ENCODE measurements at regions not wholly inside any gene's neighbourhood (a gene's known extent, or its start where the extent isn't known, plus 50 kb on each side); places are given as distances from the start of the nearest gene placed in this dataset.

DNA sequence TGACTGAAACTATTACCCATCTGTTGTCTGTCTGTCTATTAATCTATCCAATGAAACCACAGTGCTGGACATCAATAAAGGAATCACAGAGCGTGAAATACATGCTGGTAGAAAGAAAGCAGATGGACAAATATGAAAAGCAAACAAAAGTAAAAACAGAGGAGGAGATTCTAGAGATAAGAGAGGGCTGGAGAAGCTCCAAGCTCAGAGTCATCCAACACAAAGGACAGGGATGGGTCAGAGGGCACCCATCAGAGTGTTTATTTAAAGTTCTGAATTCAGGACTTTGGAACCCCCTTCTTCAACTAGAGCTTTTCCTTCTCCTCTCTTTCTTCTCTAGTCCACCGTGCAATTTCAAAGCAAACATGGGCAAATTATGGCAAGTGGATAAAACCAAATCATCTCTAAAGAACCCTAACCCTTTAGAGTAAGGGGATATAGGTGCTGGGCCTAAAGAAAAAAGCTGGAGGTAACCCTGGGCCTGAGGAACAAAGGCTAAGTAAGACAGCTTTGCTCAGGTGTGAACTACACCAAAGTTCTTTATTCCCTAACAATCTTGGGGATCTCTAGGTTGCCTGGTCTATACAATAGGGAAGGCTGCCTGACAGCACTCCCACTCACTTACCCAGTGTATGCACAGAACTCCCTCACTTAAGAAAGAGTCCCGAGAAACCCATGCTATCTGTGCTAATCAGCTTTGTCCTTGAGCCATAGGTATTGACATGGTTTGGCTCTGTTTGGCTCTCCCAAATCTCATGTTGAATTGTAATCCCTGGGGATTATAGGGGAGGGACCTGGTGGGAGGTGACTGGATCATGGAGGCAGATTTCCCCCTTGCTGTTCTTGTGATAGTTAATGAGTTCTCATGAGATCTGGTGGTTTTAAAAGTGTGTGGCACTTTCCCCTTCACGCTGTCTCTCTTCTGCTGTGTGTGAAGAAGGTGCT is 97.0 kb downstream of the BAMBI start:
- no peaks in the 10 kb centered on the region for H3K36me3 Mint-ChIP-seq
- H3K27ac Mint-ChIP-seq, result no peak overlapping the region
- H3K27me3 Mint-ChIP-seq, result peaks cover 4% of the 10 kb centered on the region
- H3K4me3 Mint-ChIP-seq, result no peak overlapping the region
- no peaks in the 10 kb centered on the region for H3K9me3 Mint-ChIP-seq
- H3K4me1 Mint-ChIP-seq, result no peaks in the 10 kb centered on the region

DNA sequence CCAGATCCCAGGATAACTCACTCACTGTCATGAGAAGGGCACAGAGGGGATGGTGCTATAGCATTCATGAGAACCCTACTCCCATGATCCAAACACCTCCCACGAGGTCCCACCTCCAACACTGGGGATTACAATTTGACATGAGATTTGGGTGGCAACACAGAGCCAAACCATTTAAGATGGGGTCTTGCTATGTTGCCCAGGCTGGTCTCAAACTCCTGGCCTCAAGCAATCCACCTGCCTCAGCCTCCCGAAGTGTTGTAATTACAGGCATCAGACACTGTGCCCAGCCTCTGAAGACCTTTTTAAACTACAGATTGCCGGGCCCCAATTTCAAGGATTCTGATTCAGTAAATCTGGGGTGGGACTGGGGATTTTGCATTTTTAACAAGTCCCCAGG is 98.5 kb downstream of the BAMBI start:
- H3K9me3 Mint-ChIP-seq, result no peaks in the 10 kb centered on the region

DNA sequence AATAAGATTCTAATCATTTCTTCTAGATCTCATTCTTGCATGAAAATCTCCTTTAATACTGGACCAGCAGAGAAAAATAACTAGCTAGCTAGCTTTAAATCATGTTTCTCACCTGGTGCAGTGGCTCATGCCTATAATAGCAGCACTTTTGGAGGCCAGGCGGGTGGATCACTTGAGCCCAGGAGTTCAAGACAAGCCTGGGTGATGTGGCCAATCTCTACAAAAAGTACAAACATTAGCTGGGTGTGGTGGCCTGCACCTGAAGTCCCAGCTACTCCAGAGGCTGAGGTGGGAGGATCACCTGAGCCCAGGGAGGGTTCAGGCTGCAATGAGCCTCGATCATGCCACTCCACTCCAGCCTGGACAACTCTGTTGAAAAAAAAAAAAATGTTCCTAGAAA is 99.2 kb downstream of the BAMBI start:
- Mint-ChIP-seq H3K9me3 (no peaks in the 10 kb centered on the region), H3K36me3 (no peaks in the 10 kb centered on the region), H3K27ac (no peak overlapping the region), H3K27me3 (peaks cover 3% of the 10 kb centered on the region), H3K4me3 (no peak overlapping the region), H3K4me1 (no peaks in the 10 kb centered on the region)

More for the DNA sequence above, 98.5 kb downstream of the BAMBI start:
- peaks cover 3% of the 10 kb centered on the region for H3K27me3 Mint-ChIP-seq
- no peaks in the 10 kb centered on the region for H3K4me1 Mint-ChIP-seq
- H3K36me3 Mint-ChIP-seq, result no peaks in the 10 kb centered on the region
- H3K27ac Mint-ChIP-seq, result no peak overlapping the region
- H3K4me3 Mint-ChIP-seq, result no peak overlapping the region

DNA sequence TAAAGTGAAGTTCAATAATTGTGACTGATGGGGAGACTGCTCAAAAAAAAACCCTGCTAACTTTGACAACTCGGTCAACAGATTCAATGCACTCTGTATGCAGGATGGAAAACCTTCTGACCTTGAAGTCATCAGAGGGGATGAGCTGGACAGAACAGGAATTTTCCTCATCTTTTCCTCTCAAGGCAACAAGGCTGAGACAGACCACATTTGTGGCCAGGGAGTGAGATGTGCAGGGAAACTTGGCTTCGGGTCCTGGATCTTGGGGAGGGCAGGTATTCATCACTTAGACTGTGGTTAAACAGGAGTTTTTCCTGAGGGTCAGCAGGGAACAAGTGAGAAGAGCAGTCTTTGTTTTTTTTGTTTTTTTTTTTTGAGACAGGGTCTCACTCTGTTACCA is 100.6 kb downstream of the BAMBI start:
- Mint-ChIP-seq H3K4me3 (no peak overlapping the region), H3K4me1 (no peaks in the 10 kb centered on the region), H3K36me3 (no peaks in the 10 kb centered on the region), H3K9me3 (no peaks in the 10 kb centered on the region), H3K27ac (no peak overlapping the region), H3K27me3 (peaks cover 3% of the 10 kb centered on the region)

DNA sequence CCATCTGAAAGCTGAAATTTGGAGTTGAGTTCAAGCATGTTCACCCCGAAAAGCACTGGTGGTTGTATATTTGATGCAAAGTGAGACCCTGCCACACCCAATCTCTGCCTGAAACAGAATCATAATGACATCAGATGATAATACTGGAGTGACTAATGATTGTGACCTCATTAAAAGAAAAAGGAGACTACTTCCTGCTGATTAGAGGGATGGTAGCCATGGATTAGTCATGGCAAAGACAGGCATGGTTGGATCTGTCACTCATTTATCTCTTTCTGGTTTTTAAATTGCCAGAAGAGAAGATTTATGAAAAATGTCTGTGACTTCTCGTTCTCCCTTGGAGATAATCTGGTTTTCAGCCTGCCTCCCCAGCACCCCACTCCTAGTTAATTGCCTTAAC is 101.2 kb downstream of the BAMBI start:
- peaks cover 3% of the 10 kb centered on the region for H3K27me3 Mint-ChIP-seq
- H3K36me3 Mint-ChIP-seq, result no peaks in the 10 kb centered on the region
- no peak overlapping the region for H3K27ac Mint-ChIP-seq
- H3K4me3 Mint-ChIP-seq, result no peak overlapping the region
- no peaks in the 10 kb centered on the region for H3K9me3 Mint-ChIP-seq
- no peaks in the 10 kb centered on the region for H3K4me1 Mint-ChIP-seq

DNA sequence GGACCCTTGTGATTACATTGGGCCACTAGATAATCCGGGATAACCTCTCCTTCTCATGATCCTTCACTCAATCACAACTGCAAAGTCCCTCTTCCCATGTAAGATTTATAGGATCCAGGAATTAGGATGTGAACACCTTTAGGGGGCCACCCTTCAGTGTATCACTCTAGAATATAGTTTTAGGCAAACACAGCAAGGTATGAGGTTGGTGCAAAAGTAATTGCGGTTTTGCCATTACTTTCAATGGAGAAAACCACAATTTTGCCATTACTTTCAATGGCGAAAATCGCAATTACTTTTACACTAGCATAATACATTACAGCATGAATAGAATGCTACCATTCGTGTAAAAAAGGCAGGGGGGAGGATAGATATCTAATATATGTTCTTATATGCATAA is 104.0 kb downstream of the BAMBI start:
- Mint-ChIP-seq H3K4me1 (no peaks in the 10 kb centered on the region), H3K36me3 (no peaks in the 10 kb centered on the region), H3K4me3 (no peak overlapping the region), H3K9me3 (no peaks in the 10 kb centered on the region), H3K27ac (no peak overlapping the region), H3K27me3 (no peaks in the 10 kb centered on the region)

DNA sequence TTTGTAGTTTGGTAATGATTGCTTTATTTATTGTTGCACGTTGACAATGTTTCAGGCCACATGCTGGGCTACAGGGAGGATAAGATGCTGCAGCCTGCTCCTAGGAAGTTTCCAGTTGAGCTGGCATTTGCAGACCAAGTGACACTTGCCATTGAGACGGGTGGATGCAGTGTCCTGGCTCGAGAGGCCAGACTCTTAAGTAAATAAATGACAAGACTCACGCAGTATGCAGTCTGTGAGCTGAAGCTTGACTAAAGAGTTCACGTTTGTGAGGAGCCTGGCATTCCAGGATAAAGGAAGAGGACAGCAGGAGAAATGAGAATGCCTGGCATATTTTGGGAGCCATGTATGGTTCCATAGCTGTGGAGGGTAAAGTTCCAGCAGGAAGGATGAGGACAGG is 105.8 kb downstream of the BAMBI start:
- H3K4me1 Mint-ChIP-seq, result no peaks in the 10 kb centered on the region
- H3K36me3 Mint-ChIP-seq, result no peaks in the 10 kb centered on the region
- H3K27me3 Mint-ChIP-seq, result no peaks in the 10 kb centered on the region
- H3K9me3 Mint-ChIP-seq, result no peaks in the 10 kb centered on the region
- no peak overlapping the region for H3K4me3 Mint-ChIP-seq
- no peak overlapping the region for H3K27ac Mint-ChIP-seq

DNA sequence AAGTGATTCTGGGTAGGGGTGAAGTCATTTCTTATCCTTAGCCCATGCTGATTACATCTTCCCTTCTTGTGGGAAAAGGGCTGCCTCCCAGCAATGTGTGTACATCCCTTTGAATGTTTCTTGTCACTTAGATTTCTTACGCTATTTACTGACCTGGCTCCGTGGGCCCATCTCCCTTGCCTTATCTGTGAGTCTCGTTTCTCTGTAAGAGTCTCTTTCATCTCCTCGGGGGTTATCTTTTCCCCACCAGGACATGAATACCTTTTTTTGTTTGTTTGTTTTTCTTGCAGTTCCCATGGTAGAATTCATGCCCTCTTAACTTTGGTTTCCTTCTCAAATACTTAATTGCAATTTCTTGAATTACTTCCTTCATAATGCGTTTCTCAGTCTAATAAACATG is 107.7 kb downstream of the BAMBI start:
- Mint-ChIP-seq H3K4me1 (no peaks in the 10 kb centered on the region), H3K36me3 (no peaks in the 10 kb centered on the region), H3K27ac (no peak overlapping the region), H3K4me3 (no peak overlapping the region), H3K27me3 (peaks cover 5% of the 10 kb centered on the region), H3K9me3 (no peaks in the 10 kb centered on the region)

DNA sequence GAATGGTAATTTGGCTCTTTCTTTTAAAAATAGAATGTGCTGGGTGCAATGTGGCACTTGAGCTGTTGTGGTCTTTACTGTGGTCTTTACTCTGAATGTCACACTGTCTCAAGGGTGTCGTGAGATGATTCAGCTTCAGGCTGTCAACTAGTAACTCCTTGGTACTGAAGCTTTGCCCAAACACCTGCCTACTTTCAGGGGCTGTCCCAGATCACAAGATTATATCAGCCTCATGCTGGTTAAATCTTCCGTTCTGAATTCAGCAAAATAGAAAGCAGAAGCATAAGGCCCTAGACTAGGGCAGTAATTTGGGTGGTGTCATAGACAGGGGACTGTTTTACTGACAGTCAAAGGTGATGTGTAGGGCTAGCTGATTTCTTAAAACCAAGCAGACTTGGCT is 110.9 kb downstream of the BAMBI start:
- Mint-ChIP-seq H3K36me3 (no peaks in the 10 kb centered on the region), H3K27ac (no peak overlapping the region), H3K4me3 (no peak overlapping the region), H3K27me3 (peaks cover 6% of the 10 kb centered on the region), H3K9me3 (no peaks in the 10 kb centered on the region), H3K4me1 (no peaks in the 10 kb centered on the region)

DNA sequence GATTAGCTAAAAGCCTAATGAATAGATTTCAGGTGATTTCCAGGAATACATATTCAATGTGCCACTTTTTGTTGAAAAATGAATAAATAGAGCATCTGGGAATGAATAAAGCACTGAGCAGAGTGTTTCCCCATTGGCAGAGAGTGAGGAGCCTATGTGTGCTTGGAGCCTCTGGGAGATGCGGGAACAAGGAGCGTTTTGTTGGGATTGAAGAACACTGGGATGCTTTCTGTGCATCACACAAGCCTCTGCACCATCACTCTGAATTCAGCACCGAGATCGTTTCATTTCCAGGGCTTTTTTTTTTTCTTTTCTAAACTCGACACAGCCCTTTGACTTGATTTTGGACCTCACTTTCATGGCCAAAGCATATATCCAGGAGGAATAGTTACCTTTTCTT is 111.4 kb downstream of the BAMBI start:
- Mint-ChIP-seq H3K9me3 (no peaks in the 10 kb centered on the region), H3K27me3 (peaks cover 6% of the 10 kb centered on the region), H3K27ac (no peak overlapping the region), H3K36me3 (no peaks in the 10 kb centered on the region), H3K4me3 (no peak overlapping the region), H3K4me1 (no peaks in the 10 kb centered on the region)

DNA sequence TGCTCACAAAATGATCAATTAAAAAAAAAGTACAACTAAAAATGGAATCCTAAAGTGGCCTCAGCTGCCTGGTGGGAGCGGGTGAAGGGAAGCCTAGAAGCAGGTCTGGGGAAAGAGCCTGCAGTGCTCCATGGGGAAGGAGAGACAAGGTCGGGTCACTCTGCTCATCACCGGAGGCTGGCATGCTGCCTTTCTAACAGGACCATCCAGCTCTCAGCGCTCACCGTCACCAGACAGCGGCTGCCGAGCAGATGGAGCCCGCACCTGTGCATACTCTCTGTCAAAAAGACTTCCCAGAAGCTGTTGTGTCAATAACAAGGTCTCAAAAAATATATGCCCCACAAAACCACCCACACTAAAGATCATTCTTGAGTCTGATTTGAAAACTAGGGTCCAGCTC is 112.8 kb downstream of the BAMBI start:
- Mint-ChIP-seq H3K4me1 (no peaks in the 10 kb centered on the region), H3K27ac (no peak overlapping the region), H3K27me3 (peaks cover 6% of the 10 kb centered on the region), H3K9me3 (no peaks in the 10 kb centered on the region), H3K36me3 (no peaks in the 10 kb centered on the region), H3K4me3 (no peak overlapping the region)

DNA sequence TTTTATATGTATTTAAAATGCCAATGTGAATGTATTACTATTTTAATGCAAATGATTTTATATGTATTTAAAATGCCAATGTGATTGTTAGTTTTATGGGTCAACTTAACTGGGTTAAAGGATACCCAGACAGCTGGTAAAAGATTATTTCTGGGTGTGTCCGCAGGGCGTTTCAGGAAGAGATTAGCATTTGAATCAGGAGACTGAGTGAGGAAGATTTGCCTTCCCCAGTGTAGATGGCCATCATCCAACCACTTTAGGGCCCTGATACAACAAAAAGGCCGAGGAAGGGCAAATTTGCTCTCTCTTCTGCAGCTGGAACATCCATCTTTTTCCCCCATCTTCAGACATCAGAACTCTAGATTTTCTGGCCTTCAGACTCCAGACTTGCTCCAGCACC is 116.2 kb downstream of the BAMBI start:
- Mint-ChIP-seq H3K4me3 (no peak overlapping the region), H3K27ac (no peak overlapping the region), H3K36me3 (no peaks in the 10 kb centered on the region), H3K27me3 (peaks cover 6% of the 10 kb centered on the region), H3K9me3 (no peaks in the 10 kb centered on the region), H3K4me1 (no peaks in the 10 kb centered on the region)

DNA sequence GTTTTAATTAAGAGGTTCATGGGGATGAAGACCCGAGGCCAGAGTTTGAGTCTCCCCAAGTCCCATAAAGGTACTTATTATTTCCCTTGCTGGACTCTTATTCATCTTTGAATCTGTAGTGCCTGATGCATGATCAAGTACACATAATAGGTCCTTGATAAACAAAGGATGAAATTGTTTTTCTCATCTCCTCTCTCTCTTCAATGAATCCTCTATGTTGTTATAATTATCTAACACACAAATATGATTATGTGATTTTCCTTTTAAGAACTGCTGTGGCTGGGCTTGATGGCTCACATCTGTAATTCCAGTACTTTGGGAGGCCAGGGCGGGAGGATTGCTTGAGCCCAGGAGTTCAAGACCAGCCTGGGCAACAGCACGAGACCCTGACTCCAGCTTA is 117.7 kb downstream of the BAMBI start:
- peaks cover 5% of the 10 kb centered on the region for H3K27me3 Mint-ChIP-seq
- H3K36me3 Mint-ChIP-seq, result no peaks in the 10 kb centered on the region
- H3K4me1 Mint-ChIP-seq, result no peaks in the 10 kb centered on the region
- H3K9me3 Mint-ChIP-seq, result no peaks in the 10 kb centered on the region
- H3K27ac Mint-ChIP-seq, result no peak overlapping the region
- H3K4me3 Mint-ChIP-seq, result no peak overlapping the region

DNA sequence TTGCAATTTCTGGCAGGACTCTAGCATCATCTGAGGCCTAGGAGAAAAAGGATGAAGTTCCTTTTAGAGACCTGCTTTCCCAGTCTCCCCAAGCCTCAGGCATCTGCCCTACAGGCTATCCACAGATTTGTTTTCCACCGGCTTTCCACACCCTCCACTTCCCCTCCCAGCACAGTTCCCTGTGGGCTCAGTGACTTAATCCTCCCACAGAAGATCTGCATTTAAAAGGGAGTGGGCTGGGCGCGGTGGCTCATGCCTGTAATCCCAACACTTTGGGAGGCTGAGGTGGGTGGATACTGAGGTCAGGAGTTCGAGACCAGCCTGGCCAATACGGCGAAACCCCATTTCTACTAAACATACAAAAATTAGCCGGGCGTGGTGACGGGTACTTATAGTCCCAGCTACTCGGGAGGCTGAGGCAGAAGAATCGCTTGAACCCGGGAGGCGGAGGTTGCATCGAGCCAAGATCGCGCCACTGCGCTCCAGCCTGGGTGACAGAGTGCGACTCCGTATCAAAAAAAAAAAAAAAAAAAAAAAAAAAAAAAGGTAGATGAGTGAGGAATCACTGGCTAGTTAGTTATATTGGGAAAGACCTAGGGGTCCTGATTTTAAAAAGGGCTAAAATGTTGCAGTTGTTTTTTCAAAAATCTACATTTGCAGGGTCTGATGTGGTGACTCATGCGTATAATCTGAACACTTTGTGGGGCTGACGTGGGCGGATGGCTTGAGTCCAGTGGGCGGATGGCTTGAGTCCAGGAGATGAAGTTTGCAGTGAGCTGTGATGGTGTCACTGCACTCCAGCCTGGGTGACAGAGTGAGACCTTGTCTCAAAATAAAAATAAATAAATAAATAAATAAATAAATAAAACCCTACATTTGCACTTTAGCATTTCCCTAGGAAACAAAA is 119.5 kb downstream of the BAMBI start:
- Mint-ChIP-seq H3K4me1 (no peaks in the 10 kb centered on the region), H3K4me3 (no peak overlapping the region), H3K36me3 (no peaks in the 10 kb centered on the region), H3K27me3 (peaks cover 4% of the 10 kb centered on the region), H3K27ac (no peak overlapping the region), H3K9me3 (no peaks in the 10 kb centered on the region)

DNA sequence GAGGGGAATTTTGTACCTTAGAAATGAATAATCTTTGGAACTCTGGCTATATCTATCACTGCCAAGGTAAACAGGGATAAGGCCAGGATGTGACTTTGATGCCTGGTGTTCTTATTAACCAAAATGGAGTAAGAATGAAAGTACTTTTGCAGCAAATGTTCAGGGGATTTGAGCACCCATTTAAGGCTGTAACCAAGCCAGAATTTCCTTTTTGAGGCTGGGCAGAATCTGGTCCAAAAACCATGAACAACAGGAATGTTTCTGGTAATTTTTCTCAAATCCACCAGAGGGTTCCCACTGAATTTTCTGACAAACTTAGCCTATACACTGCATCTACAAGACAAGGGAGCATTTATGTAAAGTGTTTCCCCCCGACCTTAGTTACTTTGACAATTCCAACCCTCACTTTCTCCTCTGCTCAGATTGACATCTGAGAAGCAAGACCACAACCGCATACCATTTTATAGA is 120.6 kb downstream of the BAMBI start:
- Mint-ChIP-seq H3K36me3 (no peaks in the 10 kb centered on the region), H3K4me1 (no peaks in the 10 kb centered on the region), H3K27me3 (peaks cover 8% of the 10 kb centered on the region), H3K27ac (no peak overlapping the region), H3K9me3 (no peaks in the 10 kb centered on the region), H3K4me3 (no peak overlapping the region)

DNA sequence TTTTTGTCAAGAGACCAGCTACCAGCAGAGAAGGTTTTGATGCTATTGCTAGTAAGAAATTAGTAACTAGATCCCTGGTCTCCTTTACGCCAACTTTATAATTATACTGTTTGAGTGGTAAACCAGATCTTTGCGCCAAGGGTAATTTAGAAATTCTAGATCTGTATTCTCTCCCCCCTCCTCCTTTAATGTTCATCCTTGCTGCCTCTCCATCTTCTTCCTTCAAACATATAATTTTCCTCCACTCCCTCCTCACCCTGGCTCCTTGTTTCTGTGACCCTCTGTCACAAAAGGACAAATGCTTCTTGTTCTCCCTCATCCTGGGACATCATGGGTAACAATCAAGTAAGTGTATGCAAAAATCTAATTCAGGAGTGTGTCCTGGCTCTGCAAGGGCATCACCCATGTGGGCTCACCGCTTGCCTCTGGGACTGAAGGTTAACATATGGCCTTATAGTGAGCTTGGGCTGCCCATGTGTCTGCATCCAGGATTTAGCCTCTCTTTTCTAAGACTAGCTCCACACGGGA is 121.2 kb downstream of the BAMBI start:
- peaks cover 8% of the 10 kb centered on the region for H3K27me3 Mint-ChIP-seq

More for the DNA sequence above, 121.2 kb downstream of the BAMBI start:
- no peaks in the 10 kb centered on the region for H3K4me1 Mint-ChIP-seq
- no peaks in the 10 kb centered on the region for H3K36me3 Mint-ChIP-seq
- no peak overlapping the region for H3K27ac Mint-ChIP-seq
- H3K9me3 Mint-ChIP-seq, result no peaks in the 10 kb centered on the region
- H3K4me3 Mint-ChIP-seq, result no peak overlapping the region
